ENCODE measurements at regions not wholly inside any gene's neighbourhood (a gene's known extent, or its start where the extent isn't known, plus 50 kb on each side); places are given as distances from the start of the nearest gene placed in this dataset.

DNA sequence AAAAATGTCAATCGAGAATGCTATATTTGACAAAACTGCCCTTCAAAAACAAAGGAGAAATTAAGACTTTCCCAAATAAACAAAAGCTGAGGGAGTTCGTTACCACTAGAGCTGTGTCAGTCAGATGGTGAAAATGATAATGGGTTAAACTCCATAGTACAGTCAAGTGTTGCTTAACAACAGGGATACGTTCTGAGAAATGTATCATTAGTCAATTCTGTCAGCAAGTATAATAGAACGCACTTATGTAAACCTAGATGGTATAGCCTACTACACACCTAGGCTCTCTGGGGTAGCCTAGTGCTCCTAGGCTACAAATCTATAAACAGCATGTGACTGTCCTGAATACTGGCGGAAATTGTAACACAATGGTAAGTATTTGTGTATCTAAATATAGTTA, 138.7 kb downstream of the DRD1 start:
- no peak for TF ChIP-seq POLR2A (IDR thresholded peaks at IDR 0.05)
- TF ChIP-seq, protein P1, sequence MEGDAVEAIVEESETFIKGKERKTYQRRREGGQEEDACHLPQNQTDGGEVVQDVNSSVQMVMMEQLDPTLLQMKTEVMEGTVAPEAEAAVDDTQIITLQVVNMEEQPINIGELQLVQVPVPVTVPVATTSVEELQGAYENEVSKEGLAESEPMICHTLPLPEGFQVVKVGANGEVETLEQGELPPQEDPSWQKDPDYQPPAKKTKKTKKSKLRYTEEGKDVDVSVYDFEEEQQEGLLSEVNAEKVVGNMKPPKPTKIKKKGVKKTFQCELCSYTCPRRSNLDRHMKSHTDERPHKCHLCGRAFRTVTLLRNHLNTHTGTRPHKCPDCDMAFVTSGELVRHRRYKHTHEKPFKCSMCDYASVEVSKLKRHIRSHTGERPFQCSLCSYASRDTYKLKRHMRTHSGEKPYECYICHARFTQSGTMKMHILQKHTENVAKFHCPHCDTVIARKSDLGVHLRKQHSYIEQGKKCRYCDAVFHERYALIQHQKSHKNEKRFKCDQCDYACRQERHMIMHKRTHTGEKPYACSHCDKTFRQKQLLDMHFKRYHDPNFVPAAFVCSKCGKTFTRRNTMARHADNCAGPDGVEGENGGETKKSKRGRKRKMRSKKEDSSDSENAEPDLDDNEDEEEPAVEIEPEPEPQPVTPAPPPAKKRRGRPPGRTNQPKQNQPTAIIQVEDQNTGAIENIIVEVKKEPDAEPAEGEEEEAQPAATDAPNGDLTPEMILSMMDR (IDR thresholded peaks at IDR 0.05) = no peak

Data from heart left ventricle (tissue), 13 donors.